ENCODE measurements at regions not wholly inside any gene's neighbourhood (a gene's known extent, or its start where the extent isn't known, plus 50 kb on each side); places are given as distances from the start of the nearest gene placed in this dataset.

- peaks cover 0 to 43% (median 17%) of the 10 kb centered on the region in 7 donors for H3K27me3 ChIP-seq
- H3K27ac ChIP-seq, result no peak overlapping the region
- no peak for TF ChIP-seq CTCF (IDR thresholded peaks at IDR 0.05)
- H3K4me1 ChIP-seq, result no peaks in the 10 kb centered on the region
- no peak for DNase-seq
- WGBS, 2 donors, result 66 to 68% methylated on average over 6 of the region's 6 CpGs
- no peaks in the 10 kb centered on the region for H3K9me3 ChIP-seq
- H3K36me3 ChIP-seq, result no peaks in the 10 kb centered on the region
- ATAC-seq, result no peak
- intact Hi-C loops (cut with DNase I), result no loop called here
- no peak overlapping the region for H3K4me3 ChIP-seq
These were observed 238.4 kb downstream of the C1orf94 start for GRCh38 chr1:34415140-34415539.

- DNase-seq, result no peak
- Histone ChIP-seq H3K36me3 (no peaks in the 10 kb centered on the region), H3K4me3 (no peak overlapping the region), H3K27ac (no peak overlapping the region), H3K27me3 (peaks cover 0 to 38% (median 21%) of the 10 kb centered on the region in 7 donors), H3K9me3 (no peaks in the 10 kb centered on the region), H3K4me1 (no peaks in the 10 kb centered on the region)
- ATAC-seq, result no peak
- WGBS, 2 donors, result 68 to 75% methylated on average over 3 of the region's 3 CpGs
- intact Hi-C loops (cut with DNase I), result no loop called here
- TF ChIP-seq CTCF (IDR thresholded peaks at IDR 0.05), result no peak
These were observed 241.5 kb downstream of the C1orf94 start for GRCh38 chr1:34418166-34418565.

GRCh38 chr1:34419663-34420136 lies 243.0 kb downstream of the C1orf94 start:
- ATAC-seq, result peak in 2 of 8 donors; percentile 20 to 56
- intact Hi-C loops (cut with DNase I), result no loop called here
- no peak for TF ChIP-seq CTCF (IDR thresholded peaks at IDR 0.05)

GRCh38 chr1:34425046-34425445 lies 248.3 kb downstream of the C1orf94 start:
- no peak overlapping the region for H3K27ac ChIP-seq
- no peaks in the 10 kb centered on the region for H3K36me3 ChIP-seq
- intact Hi-C loops (cut with DNase I), result no loop called here
- H3K27me3 ChIP-seq, result peaks cover 0 to 22% (median 10%) of the 10 kb centered on the region in 7 donors
- no peak overlapping the region for H3K4me3 ChIP-seq
- TF ChIP-seq CTCF (IDR thresholded peaks at IDR 0.05), result no peak
- H3K4me1 ChIP-seq, result no peaks in the 10 kb centered on the region
- ATAC-seq (no peak), DNase-seq (no peak)
- H3K9me3 ChIP-seq, result no peaks in the 10 kb centered on the region
- WGBS, 2 donors, result 67 to 75% methylated on average over 5 of the region's 5 CpGs

More at GRCh38 chr1:34419663-34420136, 243.0 kb downstream of the C1orf94 start:
- Histone ChIP-seq H3K4me3 (no peak overlapping the region), H3K27ac (no peak overlapping the region), H3K4me1 (no peaks in the 10 kb centered on the region), H3K36me3 (no peaks in the 10 kb centered on the region), H3K9me3 (no peaks in the 10 kb centered on the region), H3K27me3 (peaks cover 0 to 38% (median 21%) of the 10 kb centered on the region in 7 donors)
- 28 to 33% methylated on average over 5 of the region's 5 CpGs for WGBS, 2 donors
- peak in 1 of 2 donors; percentile 11 for DNase-seq
